IMR-90 (cell line): ENCODE measurements at regions not wholly inside any gene's neighbourhood (a gene's known extent, or its start where the extent isn't known, plus 50 kb on each side); places are given as distances from the start of the nearest gene placed in this dataset.

ENCODE experiments used
- ATAC-seq: fragments of 200-7000 bp; cut with Tn5 transposase; 2 replicates; pipeline ENCODE4 v1.9.1; 2020; ENCODE audit warnings: low read depth, mild to moderate bottlenecking, moderate library complexity
- BruUV-seq: library from RNA; stranded (reverse); fragments of 400-500 nt; replicated peaks from 2 replicates; lab custom pipeline; 2021; lab: Mats Ljungman, UMichigan
- CTCF ChIA-PET: fragments of 300-600 bp; formaldehyde crosslinking; extraction: SDS; loops from one replicate; lab custom pipeline; 2021; ENCODE audit warnings: antibody characterized with exemption; lab: Yijun Ruan, JAX
- POLR2A ChIA-PET: fragments of 300-600 bp; sonication (Branson Sonifier 250); formaldehyde crosslinking; loops from one replicate; lab custom pipeline; 2022; ENCODE audit warnings: antibody characterized with exemption; ENCODE audit not compliant: unreplicated experiment; lab: Charles Lee
- DNase-seq: peaks from one replicate; pipeline ENCODE4 v3.0.0; 2013
- H2AFZ ChIP-seq: replicated peaks from 2 replicates; pipeline ENCODE3; 2013; ENCODE audit warnings: low read length, mild to moderate bottlenecking; ENCODE audit not compliant: poor library complexity
- H2AK5ac ChIP-seq: 2 replicates; pipeline ENCODE4 v1.6.1; 2013; ENCODE audit warnings: low read depth, low read length, inconsistent platforms
- H2AK9ac ChIP-seq: replicated peaks from 2 replicates; pipeline ENCODE3; 2013; ENCODE audit warnings: mild to moderate bottlenecking, low read depth, low read length, moderate library complexity; ENCODE audit not compliant: poor library complexity
- H2BK120ac ChIP-seq: 2 replicates; pipeline ENCODE4 v1.6.1; 2013; ENCODE audit warnings: low read depth, low read length, inconsistent platforms
- H2BK15ac ChIP-seq: 3 replicates; pipeline ENCODE4 v1.6.1; 2013; ENCODE audit warnings: low read depth, low read length, inconsistent platforms
- H2BK20ac ChIP-seq: 2 replicates; pipeline ENCODE4 v1.6.1; 2013; ENCODE audit warnings: low read depth, mild to moderate bottlenecking, inconsistent platforms, low read length, moderate library complexity
- H2BK5ac ChIP-seq: 2 replicates; pipeline ENCODE4 v1.6.1; 2013; ENCODE audit warnings: mild to moderate bottlenecking, low read depth, low read length, inconsistent platforms; ENCODE audit not compliant: poor library complexity, severe bottlenecking
- H3K14ac ChIP-seq: replicated peaks from 2 replicates; pipeline ENCODE4 v1.6.1; 2013; ENCODE audit warnings: low read depth, low read length, inconsistent platforms
- H3K18ac ChIP-seq: 2 replicates; pipeline ENCODE4 v1.6.1; 2013; ENCODE audit warnings: low read depth, low read length, control low read depth
- H3K23ac ChIP-seq: 2 replicates; pipeline ENCODE4 v1.6.1; 2013; ENCODE audit warnings: low read depth, low read length, inconsistent platforms
- H3K27ac ChIP-seq: 2 replicates; pipeline ENCODE4 v1.5.1; 2013; ENCODE audit warnings: mild to moderate bottlenecking, control low read depth, low read length; ENCODE audit not compliant: insufficient read depth
- H3K27me3 ChIP-seq: 2 replicates; pipeline ENCODE4 v1.6.1; 2013; ENCODE audit warnings: low read length; ENCODE audit not compliant: control insufficient read depth, insufficient read depth
- H3K36me3 ChIP-seq: 2 replicates; pipeline ENCODE4 v1.6.1; 2013; ENCODE audit warnings: low read length, mixed read lengths; ENCODE audit not compliant: control insufficient read depth, insufficient read depth
- H3K4ac ChIP-seq: 2 replicates; pipeline ENCODE4 v1.6.1; 2013; ENCODE audit warnings: low read depth, low read length, inconsistent platforms
- H3K4me1 ChIP-seq: 2 replicates; pipeline ENCODE4 v1.6.1; 2013; ENCODE audit warnings: low read length, mixed read lengths; ENCODE audit not compliant: control insufficient read depth, insufficient read depth
- H3K4me2 ChIP-seq: 2 replicates; pipeline ENCODE4 v1.6.1; 2013; ENCODE audit warnings: low read depth, mild to moderate bottlenecking, control low read depth, low read length, moderate library complexity
- H3K4me3 ChIP-seq: 2 replicates; pipeline ENCODE4 v1.5.1; 2013; ENCODE audit warnings: low read depth, mild to moderate bottlenecking, control low read depth, low read length, moderate library complexity; ENCODE audit not compliant: insufficient read depth
- H3K56ac ChIP-seq: 2 replicates; pipeline ENCODE4 v1.6.1; 2013; ENCODE audit warnings: low read length, inconsistent platforms; ENCODE audit not compliant: insufficient read depth; ENCODE audit errors: extremely low read depth
- H3K79me1 ChIP-seq, 2 experiments: 2 replicates each; pipeline ENCODE4 v1.6.1; 2013; ENCODE audit warnings: low read length in 2 of 2, inconsistent platforms in 1 of 2, low read depth in 1 of 2
- H3K9ac ChIP-seq: 2 replicates; pipeline ENCODE4 v1.6.1; 2013; ENCODE audit warnings: low read depth, low read length, control low read depth
- H3K9me1 ChIP-seq: 2 replicates; pipeline ENCODE4 v1.6.1; 2013; ENCODE audit warnings: low read length, inconsistent platforms; ENCODE audit not compliant: insufficient read depth
- H3K9me3 ChIP-seq: 2 replicates; pipeline ENCODE4 v1.6.1; 2013; ENCODE audit warnings: low read length; ENCODE audit not compliant: control insufficient read depth, insufficient read depth
- H4K20me1 ChIP-seq: 2 replicates; pipeline ENCODE4 v1.6.1; 2013; ENCODE audit warnings: low read length, inconsistent platforms; ENCODE audit not compliant: insufficient read depth
- H4K5ac ChIP-seq: 2 replicates; pipeline ENCODE4 v1.6.1; 2013; ENCODE audit warnings: mild to moderate bottlenecking, low read depth, low read length, control low read depth
- H4K8ac ChIP-seq, 2 experiments: 2 replicates each; pipeline ENCODE4 v1.6.1; 2013; ENCODE audit warnings: low read depth in 2 of 2, low read length in 2 of 2, control low read depth in 1 of 2, inconsistent platforms in 1 of 2
- H4K91ac ChIP-seq: 2 replicates; pipeline ENCODE4 v1.6.1; 2013; ENCODE audit warnings: low read depth, low read length, inconsistent platforms; ENCODE audit not compliant: insufficient read depth
- MXI1 ChIP-seq: IDR thresholded peaks from 2 replicates; pipeline ENCODE4 v1.6.1; 2012; ENCODE audit warnings: low read depth, mild to moderate bottlenecking, low read length, moderate library complexity, borderline replicate concordance
- RCOR1 ChIP-seq: IDR thresholded peaks from 2 replicates; pipeline ENCODE4 v1.6.1; 2012; ENCODE audit warnings: mild to moderate bottlenecking, low read length, improper control_type of control experiment; ENCODE audit not compliant: insufficient replicate concordance
- WGBS, 2 experiments: methylation state at CpG; one replicate each; pipeline versions ENCODE4 v1.1.5 to v1.1.7; 2013; ENCODE audit warnings: missing lambda C conversion rate in 2 of 2; ENCODE audit not compliant: insufficient read length in 1 of 2; ENCODE audit errors: extremely low coverage in 2 of 2; 5-methylcytosine and 5-hydroxymethylcytosine counted together
- dilution Hi-C: fragments of 300-500 bp; cut with HindIII; formaldehyde crosslinking; loops from one replicate; pipeline ENCODE4 v1.14.3; 2018; ENCODE audit warnings: low sequenced_read_pairs; ENCODE audit not compliant: unreplicated experiment
- in situ Hi-C: fragments of 300-500 bp; cut with MboI; formaldehyde crosslinking; loops from 3 replicates; pipeline ENCODE4 v1.14.3; 2019; ENCODE audit warnings: low sequenced_read_pairs, inconsistent platforms, mixed read lengths
- intact Hi-C: fragments of 100-400 bp; cut with micrococcal nuclease; formaldehyde crosslinking; loops from 2 replicates; pipeline ENCODE4 v1.10.0; 2022

- in situ Hi-C loops, result no loop called here
- Histone ChIP-seq H2BK120ac (no peak overlapping the region), H3K4me2 (no peak overlapping the region), H4K20me1 (no peaks in the 10 kb centered on the region), H2AK9ac (no peak overlapping the region), H4K91ac (no peak overlapping the region), H3K79me1 (no peaks in the 10 kb centered on the region), H2AFZ (no peak overlapping the region), H3K18ac (no peak overlapping the region), H3K23ac (no peak overlapping the region), H3K4ac (no peak overlapping the region), H4K8ac (no peak overlapping the region), H2BK5ac (no peak overlapping the region), H3K9ac (no peak overlapping the region), H4K5ac (no peak overlapping the region), H2BK15ac (no peak overlapping the region), H2BK20ac (no peak overlapping the region), H3K14ac (no peak overlapping the region), H3K9me3 (no peaks in the 10 kb centered on the region), H3K56ac (no peak overlapping the region), H3K9me1 (no peaks in the 10 kb centered on the region), H3K36me3 (no peaks in the 10 kb centered on the region), H3K4me3 (no peak overlapping the region), H3K27ac (no peak overlapping the region), H3K27me3 (no peaks in the 10 kb centered on the region), H3K4me1 (no peaks in the 10 kb centered on the region), H2AK5ac (no peak overlapping the region)
- WGBS, 2 experiments, result no CpG with 5 or more reads among the region's 2 CpGs
- ChIA-PET POLR2A (no interaction called here), CTCF (no interaction called here)
- dilution Hi-C loops, result no loop called here
- BruUV-seq, result no TSS peak
- ATAC-seq (no peak), DNase-seq (no peak)
- intact Hi-C loops, result no loop called here
- TF ChIP-seq RCOR1, result no peak
- TF ChIP-seq MXI1, result no peak
Measured at GRCh38 chr3:174769171-174769570, 90.0 kb upstream of the NAALADL2 start.
